ENCODE measurements at regions not wholly inside any gene's neighbourhood (a gene's known extent, or its start where the extent isn't known, plus 50 kb on each side); places are given as distances from the start of the nearest gene placed in this dataset.

DNA sequence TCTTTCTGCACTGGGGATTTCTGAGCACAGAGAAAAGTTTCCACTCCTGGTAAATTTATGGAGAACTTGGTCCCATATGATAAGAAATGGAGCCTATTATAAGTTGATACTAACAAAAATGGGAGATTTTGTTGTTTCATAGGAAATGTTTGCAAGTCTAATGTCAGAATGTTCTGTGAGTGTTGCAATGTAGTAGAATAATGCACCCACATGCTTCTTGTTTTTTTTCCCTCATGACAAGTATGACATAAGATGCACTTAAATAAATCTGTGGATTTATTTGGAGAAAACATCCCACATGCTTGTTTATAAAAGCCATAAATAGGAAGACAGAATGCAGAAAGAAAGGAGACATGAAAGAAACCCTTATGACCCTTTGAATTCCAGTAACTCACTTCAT, 50.8 kb upstream of the KCNJ6 start:
- DNase-seq: no peak

DNA sequence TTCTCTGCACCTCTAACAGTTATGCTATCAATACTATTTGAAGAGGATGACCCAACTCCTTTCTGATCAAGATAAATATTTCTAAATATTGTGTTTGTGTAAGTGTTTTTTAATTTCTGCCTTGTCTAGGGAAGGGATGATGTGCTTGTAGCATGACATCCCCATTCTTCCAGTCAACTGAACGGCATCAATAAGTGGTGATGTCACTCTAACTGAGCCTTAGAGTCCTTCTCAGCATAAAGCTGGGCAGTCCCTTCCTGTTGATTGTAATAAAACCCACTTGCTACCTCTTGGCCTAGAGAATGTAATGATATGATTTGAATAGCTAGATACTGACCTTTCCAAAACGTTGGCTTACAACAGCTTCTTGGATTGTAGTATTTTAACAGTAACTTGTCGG, 52.5 kb upstream of the KCNJ6 start:
- DNase-seq: no peak

DNA sequence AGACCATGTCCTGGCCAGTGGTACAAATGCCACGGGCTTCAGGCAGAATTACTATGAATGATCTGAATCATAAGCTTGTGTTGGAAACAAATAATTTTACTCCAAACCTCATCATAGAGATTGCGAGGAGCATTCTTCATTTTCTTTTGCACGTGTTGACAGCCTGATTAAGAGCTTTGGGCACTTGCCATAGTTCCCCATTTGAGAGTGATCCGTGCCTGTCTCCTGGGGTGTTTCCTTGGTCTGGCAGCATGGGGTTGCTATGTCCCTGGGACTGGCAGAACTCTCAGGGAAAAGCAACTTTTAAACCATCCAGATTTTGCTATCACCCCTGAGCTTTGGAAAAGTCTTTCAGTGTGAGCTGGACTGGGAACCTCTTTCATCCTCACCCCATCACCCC, 54.3 kb upstream of the KCNJ6 start:
- DNase-seq: no peak

DNA sequence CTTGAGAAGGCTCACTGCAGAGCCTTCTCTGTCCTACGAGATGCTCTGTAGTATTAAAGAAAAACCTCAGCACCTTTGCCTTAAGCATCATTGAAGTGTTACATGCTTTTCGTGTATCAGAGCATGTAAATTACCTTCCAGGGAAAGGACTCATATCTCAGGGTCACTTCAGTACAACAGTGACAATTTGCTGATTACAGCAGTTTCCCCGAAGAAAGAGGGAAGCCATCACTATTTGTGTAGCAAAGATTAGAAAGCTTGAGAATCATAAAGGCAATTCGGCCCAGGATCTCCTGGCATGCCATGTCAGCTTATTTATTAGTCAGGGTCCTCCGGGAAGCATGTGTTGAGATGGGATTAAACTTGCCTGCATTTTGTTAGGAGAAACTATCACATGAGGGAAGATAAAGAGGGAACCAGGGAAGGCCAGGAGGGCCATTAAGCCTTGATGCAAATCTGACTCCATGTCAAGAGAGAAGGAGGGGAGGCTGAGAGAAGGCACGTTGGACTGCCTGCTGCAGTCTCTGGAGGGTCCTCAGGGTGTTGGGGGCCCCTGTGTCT, 55.2 kb upstream of the KCNJ6 start:
- DNase-seq: no peak

DNA sequence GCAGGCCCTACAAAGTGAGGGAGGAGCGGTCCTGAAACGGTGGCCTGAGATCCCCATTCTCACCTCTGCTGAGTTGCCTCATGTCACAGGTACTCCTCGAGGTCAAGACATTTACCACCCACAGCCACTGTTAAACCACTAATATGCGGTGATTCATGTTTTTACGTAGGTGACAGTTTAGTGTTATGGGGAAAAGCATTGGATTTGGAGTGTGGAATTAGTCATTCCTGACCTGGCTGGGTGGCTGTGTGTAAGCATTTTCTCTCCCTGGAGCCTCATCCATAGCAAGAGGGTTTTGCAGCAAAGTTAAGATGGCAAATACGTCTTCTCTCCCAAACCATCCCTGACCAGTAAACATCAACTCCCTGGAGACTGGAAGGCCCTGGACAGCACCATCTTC, 57.8 kb upstream of the KCNJ6 start:
- DNase-seq: no peak

DNA sequence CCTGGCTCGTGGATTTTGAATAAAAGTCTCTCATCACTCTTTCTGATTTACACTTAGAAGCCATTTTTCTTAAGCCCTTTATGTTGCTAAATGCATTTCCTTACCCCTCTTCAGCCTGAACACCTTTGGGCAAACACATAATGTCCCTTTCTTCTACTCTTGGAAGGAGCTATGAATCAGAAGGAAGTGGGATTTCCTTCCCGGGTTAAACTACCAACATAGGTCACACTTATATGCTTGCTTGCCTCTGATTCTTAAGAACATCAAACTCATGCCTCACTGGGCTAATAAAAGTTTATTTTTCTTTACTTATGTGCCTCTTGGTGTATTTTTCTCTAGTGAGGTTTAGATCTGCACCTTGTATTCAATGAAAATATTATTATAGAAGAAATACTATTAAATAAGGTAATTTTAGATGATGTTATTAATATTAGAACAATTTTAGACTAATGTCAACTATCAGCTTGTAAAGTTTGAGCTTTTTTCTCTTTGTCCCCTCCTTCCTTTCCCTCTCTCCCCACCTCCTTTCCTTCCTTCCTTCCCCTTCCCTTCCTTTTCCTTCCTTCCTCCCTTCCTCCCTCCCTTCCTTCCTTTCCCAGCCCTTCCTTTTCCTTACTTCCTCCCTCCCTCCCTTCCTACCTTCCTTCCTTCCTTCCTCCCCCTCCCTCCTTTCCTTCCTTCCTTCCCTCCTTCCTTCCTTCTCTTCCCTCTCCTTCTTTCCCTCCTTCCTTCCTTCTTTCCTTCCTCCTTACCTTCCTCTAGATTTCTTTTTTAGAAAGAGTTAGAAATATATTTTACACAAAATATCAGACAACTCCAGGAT, 66.5 kb upstream of the KCNJ6 start:
- DNase-seq: no peak

DNA sequence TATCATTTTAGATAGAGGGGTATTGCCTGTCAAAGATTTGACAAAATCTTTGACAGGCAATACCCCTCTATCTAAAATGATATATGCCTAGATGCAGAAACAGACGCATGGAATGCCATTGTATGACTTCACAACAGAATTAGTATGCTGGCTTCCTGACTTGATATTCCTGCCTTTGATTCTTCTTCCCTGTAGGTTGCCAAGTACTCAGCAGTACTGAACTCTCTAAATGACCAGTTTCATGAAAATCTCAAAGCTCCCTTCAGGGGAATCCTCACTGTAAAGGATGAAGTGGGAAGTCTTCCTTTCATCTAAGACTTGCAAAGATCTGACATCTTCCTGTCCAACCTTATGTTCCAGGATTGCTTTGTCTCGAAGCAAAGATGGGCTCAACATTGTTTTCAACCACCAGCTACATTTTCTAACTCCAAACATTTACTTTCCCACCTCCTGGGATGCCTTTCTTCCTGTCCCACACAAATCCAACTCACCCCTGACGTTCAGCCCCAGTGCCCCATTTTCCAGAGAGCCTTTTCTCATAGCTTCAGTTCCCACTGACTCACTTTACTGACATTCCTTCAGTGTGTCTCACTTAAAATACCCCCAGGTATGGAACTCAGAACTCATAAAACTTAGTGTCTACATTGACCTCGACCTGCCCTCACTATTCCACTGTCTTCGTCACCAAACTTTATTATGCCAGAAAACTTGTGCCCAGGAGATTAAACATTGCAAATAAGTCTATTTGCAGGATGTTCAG, 67.3 kb upstream of the KCNJ6 start:
- DNase-seq: no peak

DNA sequence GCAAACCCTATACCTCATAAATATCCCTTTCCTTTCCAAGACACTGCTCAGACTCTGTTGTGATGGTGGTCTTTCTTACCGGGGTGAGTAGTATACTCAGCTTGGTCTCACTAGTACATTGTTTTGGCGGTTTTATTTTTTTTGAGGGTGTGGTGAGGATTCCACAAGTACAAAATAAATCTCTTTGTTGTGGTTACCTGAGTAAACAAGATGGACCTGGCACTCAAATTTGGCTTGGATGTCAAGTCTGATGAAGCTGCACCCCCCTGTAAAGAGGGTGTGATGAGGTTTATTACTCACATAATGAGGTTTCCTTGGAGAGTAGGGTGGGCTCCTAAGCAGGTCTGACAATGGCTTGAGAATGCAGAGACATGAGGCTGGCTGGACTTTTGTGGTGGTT, 68.2 kb upstream of the KCNJ6 start:
- no peak for DNase-seq

DNA sequence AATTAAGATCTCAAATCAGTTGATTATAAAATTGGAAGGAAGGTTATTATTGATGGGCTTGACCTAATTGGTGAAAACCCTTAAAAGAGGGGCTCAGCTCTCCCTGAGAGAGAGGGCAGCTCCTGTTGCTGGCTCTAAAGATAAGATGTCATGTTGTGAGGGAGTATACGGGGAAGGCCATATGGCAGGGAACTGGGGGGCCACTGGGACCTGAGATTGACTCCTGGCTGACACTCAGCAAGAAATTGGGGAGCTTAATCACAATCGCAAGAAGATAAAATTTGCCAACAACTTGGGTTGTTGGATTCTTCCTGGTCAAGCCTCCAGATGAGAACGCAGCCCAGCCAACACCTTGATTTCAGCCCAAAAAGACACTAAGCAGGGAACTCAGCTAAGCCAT, 69.7 kb upstream of the KCNJ6 start:
- no peak for DNase-seq

DNA sequence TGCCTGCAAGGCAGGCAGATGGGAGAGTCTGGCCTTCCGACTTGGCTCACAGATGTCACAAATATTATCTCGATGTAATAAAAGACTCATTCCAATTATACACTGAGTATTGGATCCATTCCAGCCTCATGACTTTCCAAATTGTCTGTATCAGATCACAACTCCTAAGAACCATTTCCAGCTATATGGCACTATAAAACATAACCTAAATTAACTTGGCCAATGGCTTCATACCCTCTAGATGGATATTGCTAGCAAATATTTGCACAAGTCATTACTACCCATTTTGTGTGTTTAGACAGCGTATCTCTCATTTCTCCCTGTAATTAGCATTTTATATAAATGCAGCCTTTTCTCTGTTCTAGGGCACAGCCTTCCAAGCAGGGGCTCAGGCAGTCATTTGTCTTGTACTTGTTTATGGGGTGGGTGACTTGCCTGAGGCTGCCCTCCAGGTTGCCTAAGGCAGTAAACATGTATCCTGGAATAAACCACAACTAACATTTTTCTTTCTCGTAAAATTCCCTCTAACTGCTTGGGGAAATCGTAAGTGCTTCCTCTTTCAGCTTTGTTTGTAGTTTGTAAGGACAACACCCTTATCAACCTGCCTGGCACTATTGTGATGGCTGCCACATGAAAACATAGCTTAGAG, 70.6 kb upstream of the KCNJ6 start:
- DNase-seq: no peak

DNA sequence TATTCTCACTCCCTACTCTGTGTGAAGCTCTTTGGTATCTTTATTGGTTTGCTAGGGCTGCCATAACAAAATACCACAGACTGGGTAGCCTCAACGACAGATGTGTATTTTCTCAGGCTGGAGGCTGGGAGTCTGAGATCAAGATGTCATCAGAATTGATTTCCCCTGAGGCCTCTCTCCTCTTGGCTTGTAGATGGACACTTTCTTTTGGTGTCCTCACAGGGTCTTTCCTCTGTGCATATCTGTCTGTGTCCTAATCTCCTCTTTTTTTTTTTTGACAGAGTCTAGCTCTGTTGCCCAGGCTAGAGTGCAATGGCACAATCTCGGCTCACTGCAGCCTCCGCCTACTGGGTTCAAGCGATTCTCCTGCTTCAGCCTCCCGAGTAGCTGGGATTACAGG, 71.4 kb upstream of the KCNJ6 start:
- DNase-seq: no peak

DNA sequence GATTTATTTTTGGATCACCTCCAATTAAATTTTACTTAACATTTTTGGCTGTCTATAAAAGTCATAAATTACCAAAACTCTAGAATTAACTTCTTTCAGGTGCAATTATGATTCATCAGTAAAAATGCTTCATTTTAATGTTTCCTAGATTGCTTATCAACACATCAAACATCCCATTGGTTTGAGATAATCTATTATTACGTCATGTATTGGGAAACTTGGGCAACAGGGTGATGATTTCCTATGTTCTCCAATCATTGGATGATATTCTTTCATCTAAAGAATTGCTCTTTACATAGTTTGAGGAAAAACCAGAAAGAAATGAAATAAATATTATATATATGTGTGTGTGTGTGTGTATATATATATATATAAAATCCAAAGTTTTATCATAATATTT, 76.8 kb upstream of the KCNJ6 start:
- DNase-seq: no peak

DNA sequence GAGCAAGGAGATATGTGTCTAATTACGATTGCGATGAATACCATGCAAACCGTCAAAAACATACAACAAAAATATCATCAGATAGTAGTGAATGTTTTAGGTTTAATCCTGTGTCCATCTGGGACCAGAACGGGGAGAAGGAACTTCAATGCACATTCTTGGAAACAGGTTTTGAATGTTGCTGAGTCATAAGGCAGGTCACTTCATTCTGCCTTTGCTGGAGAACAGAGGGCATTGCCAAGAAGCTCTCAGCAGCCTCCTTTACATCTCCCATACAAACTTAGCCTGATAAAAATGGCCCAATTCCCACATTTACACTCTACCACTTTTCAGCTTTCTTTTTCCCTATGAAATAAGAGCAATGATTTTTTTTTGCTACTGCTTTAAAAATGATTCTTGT, 78.0 kb upstream of the KCNJ6 start:
- no peak for DNase-seq

DNA sequence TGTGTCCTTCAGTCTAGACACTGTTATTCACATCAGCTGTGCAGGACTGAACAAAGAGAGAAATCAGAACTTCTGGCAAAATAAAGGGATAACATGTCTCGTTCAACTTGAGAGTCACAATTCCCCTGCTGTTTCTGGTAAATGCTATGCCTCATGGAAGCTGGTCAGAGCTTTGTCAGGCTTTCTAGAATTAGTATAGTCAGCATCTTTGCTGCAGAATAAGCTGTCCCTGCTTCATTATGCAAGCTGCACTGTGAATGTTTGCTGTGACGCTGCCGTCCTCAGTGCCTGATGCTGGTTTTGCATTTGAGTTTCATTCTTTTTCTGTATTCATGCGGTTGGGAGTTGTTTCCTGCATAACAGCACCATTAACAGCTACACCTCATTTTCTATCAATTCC, 96.4 kb upstream of the KCNJ6 start:
- DNase-seq: no peak

DNA sequence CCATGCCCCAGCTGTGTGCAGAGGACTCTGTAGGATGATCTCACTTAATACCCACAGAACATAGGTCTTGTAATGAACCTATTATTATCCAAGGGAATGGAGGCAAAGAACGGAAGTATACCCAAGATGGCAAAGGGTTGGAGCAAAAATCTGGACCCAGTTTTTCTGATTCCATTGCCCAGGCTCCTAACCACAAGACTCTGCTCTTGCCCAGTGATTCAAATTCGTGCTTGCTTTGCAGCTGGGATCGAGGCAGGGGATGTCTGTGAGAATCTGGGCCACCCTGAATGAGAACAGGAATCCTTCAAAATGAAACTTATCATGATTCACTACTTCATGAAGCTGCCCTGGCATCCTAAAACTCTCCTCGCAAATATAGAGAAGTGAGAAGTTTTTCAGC, 97.5 kb upstream of the KCNJ6 start:
- DNase-seq: no peak

DNA sequence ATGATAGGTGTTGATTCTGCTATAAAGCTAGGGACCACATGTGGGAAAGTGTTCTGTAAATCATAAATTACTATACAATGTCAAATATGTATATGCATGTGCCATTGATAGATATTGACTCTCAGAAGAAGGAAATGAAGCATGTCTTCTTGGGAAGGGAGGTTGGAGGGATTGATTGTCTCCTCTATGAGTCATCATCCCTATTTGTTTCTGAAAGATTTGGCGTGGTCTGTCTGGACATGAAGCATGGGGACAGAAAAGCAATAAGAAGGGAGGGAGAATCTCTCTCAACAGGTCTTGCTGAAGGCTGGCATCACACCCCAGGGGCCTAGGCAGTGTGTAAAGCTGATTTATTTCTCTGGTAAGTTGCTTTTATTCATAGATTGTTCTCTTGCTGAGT, 98.0 kb upstream of the KCNJ6 start:
- no peak for DNase-seq

DNA sequence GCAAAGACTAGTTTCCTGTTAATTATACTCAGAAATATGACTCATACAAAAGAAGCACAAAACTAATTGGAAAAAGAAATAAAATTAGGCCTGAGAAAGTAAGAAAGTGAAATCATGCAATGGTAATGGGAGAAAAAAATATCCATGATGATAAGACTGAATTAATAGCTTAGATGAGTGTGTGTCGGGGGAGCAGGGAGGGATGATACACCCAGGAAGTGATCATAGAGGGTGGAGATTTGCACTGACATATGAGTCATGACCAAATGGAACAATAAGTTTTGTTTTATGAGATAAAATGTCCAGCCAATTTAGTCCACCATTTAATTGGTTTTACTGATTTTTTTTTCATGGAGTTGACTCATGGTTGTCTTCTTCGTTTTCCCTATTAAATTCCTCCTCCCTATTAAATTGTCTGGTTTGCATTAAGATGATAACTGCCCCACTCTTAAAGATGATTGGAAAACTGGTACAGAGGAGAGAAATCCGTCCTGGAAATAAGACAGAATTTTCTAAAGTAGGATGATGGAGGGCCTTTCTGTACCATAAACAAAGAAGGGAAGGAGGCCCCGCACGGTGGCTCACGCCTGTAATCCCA, 111.7 kb upstream of the KCNJ6 start:
- no peak for DNase-seq

DNA sequence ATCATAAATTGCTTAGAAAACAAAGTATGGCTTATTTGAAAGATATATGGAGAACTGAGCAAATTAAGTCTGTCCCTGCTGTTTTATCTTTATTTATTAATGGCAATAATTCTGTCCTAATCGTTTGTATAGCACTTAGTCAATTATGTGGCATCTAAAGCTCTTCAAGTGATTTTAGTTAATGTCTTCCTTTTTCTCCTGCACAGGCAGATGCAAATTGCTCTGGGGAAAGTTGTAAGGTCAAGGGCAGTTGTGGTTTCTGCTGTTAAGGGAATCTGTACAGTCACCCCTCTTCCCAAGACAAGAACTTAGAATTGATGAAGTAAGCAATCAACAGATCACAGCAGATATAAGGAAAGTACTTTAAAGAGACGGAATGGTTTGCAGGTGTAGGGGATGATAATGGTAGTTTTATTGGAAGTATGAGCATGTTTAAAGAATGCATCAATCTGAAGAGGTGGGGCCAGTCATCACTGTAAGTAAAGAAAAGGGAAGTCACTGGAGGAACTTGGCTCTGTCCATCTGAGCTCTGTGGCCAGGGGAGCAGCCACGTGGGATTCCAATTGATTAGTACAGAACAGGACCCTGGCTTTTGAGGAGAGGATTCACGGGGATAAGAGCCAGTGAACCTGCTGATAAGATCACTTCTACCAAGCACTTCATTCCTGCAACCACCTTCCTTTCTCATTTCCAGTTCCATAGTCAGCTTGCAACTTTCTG, 116.0 kb upstream of the KCNJ6 start:
- DNase-seq: no peak

DNA sequence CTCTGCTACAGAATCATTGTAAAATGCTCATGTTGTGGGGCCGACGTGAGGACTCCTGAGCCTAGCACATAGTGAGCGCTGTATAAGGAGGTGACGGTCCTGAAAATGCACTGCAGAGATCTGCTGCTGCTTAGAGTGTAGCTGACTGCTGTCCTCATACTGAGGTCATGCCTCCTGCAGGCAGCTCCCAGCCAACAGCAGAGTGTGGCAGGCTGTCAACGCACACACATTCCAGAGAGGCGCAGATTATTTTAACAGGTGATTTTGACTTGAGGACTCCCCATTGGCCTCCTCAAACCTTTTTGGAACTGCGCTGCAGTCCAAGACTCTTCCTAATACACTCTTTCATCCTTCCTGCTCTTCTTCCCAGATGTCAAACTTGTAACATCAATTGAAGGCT, 119.8 kb upstream of the KCNJ6 start:
- no peak for DNase-seq

DNA sequence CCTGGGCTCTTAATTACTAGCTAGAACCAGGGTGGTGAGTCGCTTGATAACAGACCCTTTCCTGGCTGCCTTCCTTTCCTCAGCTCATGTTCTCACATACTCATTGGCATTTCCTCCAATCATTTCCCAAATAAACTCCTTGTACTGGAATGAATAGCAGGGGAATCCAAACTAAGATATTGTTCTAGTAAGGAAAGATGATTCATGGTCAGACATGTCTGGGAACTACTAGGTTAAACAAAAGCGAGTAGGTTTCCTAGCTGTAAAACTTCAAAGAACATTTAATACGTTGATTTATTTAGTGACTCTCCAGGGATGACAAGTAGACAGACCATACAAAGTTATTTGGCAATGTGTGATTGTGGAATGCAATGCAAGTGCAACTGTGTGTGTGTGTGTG, 121.2 kb upstream of the KCNJ6 start:
- no peak for DNase-seq

DNA sequence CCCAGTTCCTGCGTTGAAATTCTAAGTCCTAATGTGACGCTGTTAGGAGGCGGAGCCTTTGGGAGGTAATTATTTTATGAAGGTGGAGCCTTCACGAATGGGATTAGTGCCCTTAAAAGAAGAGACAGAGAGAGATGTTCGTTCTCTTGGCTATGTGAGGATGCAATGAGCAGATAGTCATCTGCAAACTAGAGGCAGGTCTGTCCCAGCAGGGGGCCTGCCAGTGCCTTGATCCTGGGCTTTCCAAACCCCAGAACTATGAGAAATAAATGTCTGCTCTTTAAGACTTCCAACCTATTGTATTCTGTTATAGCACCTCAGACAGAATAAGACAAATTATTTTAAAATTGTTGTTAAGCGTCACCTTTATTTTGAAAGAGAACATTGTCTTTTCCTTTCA, 123.1 kb upstream of the KCNJ6 start:
- DNase-seq: no peak

DNA sequence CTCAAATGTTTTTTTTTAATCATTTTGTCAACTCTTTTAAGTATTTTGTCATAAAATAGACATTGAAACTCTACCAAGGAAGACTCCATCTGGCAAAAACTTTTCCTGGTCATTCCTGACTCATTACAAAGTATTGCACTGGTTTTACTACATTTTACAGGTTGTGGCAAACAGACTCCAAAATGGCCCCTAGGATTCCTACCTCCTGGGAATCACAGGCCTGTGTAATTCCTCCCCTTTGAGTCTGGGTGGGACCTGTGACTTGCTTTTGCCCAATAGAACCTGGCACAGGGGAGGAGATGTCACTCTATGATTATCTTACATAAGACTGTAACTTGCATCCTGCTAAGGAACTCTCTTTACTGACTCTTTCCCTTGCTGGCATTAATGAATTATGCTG, 123.6 kb upstream of the KCNJ6 start:
- DNase-seq: no peak

DNA sequence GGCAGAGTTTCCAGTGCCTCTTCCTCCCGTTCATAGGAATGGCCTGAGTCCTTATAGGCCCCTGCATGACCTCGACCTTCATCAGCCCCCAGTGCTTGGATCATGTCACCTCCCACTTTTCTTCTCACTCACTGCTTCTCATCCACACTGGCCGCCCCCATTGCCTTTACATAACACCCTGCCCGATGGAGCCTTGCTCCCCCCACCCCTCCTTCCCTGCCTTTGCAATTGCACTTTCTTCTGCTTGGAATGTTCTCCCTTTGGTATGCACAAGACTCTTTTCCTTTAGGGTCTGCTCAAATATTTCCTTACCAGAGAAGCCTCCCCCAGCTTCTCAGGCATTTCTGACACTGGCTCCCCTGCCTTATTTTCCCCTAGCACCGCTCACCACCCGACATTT, 125.2 kb upstream of the KCNJ6 start:
- DNase-seq: no peak

Measured in stimulated activated CD4-positive, alpha-beta T cell treated with anti-CD3 and anti-CD28 coated beads, Interleukin-2, amount 100 ng/mL, for 24 hours (primary cell).